ENCODE measurements at regions not wholly inside any gene's neighbourhood (a gene's known extent, or its start where the extent isn't known, plus 50 kb on each side); places are given as distances from the start of the nearest gene placed in this dataset.

- DNase-seq (ENCODE audit: low read depth): no peak
- no peak for TF ChIP-seq CTCF (conservative IDR thresholded peaks at IDR 0.05; ENCODE audit: low read depth, low read length)
- H3K4me3 ChIP-seq (ENCODE audit: low read depth, low read length): no peak overlapping the region
Measured at GRCh38 chr17:77814091-77814772, 144.3 kb upstream of the TNRC6C start.

- no peak for TF ChIP-seq CTCF (conservative IDR thresholded peaks at IDR 0.05; ENCODE audit: low read depth, low read length)
- no peak for DNase-seq (ENCODE audit: low read depth)
- H3K4me3 ChIP-seq (ENCODE audit: low read depth, low read length): no peak overlapping the region
Measured at GRCh38 chr17:77815127-77815905, 143.2 kb upstream of the TNRC6C start.

GRCh38 chr17:77817953-77818352 lies 140.6 kb upstream of the TNRC6C start:
- DNase-seq (ENCODE audit: low read depth): no peak
- H3K4me3 ChIP-seq (ENCODE audit: low read depth, low read length): no peak overlapping the region
- TF ChIP-seq CTCF (conservative IDR thresholded peaks at IDR 0.05; ENCODE audit: low read depth, low read length): no peak

- DNase-seq (ENCODE audit: low read depth): no peak
- no peak for TF ChIP-seq CTCF (conservative IDR thresholded peaks at IDR 0.05; ENCODE audit: low read depth, low read length)
- H3K4me3 ChIP-seq (ENCODE audit: low read depth, low read length): no peak overlapping the region
Measured at GRCh38 chr17:77819497-77819896, 139.0 kb upstream of the TNRC6C start.

- no peak overlapping the region for H3K4me3 ChIP-seq (ENCODE audit: low read depth, low read length)
- TF ChIP-seq CTCF (conservative IDR thresholded peaks at IDR 0.05; ENCODE audit: low read depth, low read length): no peak
- DNase-seq (ENCODE audit: low read depth): no peak
Measured at GRCh38 chr17:77821114-77821513, 137.4 kb upstream of the TNRC6C start.

- no peak for DNase-seq (ENCODE audit: low read depth)
- TF ChIP-seq CTCF (conservative IDR thresholded peaks at IDR 0.05; ENCODE audit: low read depth, low read length): no peak
Measured at GRCh38 chr17:77822302-77823030, 136.0 kb upstream of the TNRC6C start.

More at GRCh38 chr17:77822302-77823030, 136.0 kb upstream of the TNRC6C start:
- H3K4me3 ChIP-seq (ENCODE audit: low read depth, low read length): no peak overlapping the region
